GM10248 (cell line): ENCODE measurements at regions not wholly inside any gene's neighbourhood (a gene's known extent, or its start where the extent isn't known, plus 50 kb on each side); places are given as distances from the start of the nearest gene placed in this dataset.

ENCODE experiments used
- CTCF ChIA-PET: fragments of 300-600 bp; sonication (Branson Sonifier 250); formaldehyde crosslinking; extraction: SDS; loops from one replicate; lab custom pipeline; 2021; ENCODE audit warnings: antibody characterized with exemption; lab: Yijun Ruan, JAX
- POLR2A ChIA-PET: fragments of 350-650 bp; sonication (Branson Sonifier 250); formaldehyde crosslinking; extraction: SDS; loops from one replicate; lab custom pipeline; 2020; ENCODE audit warnings: antibody characterized with exemption; lab: Yijun Ruan, JAX
- DNase-seq: peaks from one replicate; pipeline ENCODE4 v3.0.0; 2012; ENCODE audit errors: extremely low spot score
- CTCF ChIP-seq: IDR thresholded peaks from 2 replicates; pipeline ENCODE4 v1.5.1; 2012; ENCODE audit warnings: mild to moderate bottlenecking, low read depth; ENCODE audit errors: extremely low read depth, missing control alignments, control extremely low read depth

- ChIA-PET POLR2A (no interaction called here), CTCF (interaction anchor here (0.8 to 1.0 kb wide), 2 partner anchors 19 to 48 kb away, joined by 3 to 5 read pairs; no protein-coding TSS in a partner anchor)
- DNase-seq, result no peak
- no peak for TF ChIP-seq CTCF
Measured at GRCh38 chr2:173451118-173451517, 96.4 kb downstream of the CDCA7 start.

- DNase-seq, result no peak
Measured at GRCh38 chr2:173451941-173452340, 97.3 kb downstream of the CDCA7 start.

GRCh38 chr2:173452416-173452815, 97.7 kb downstream of the CDCA7 start:
- ChIA-PET CTCF (no interaction called here), POLR2A (no interaction called here)
- DNase-seq, result no peak

More at GRCh38 chr2:173451941-173452340, 97.3 kb downstream of the CDCA7 start:
- CTCF ChIA-PET, result interaction anchor here (0.8 to 1.0 kb wide), 2 partner anchors 18 to 49 kb away, joined by 3 to 5 read pairs; no protein-coding TSS in a partner anchor
- POLR2A ChIA-PET, result no interaction called here
- no peak for TF ChIP-seq CTCF

GRCh38 chr2:173456960-173457359, 102.3 kb downstream of the CDCA7 start:
- no peak for DNase-seq
- CTCF ChIA-PET, result interaction anchor here (0.8 kb wide), 1 partner anchor 8 kb away, joined by 4 read pairs; no protein-coding TSS in a partner anchor
- POLR2A ChIA-PET, result no interaction called here
- no peak for TF ChIP-seq CTCF

More at GRCh38 chr2:173452416-173452815, 97.7 kb downstream of the CDCA7 start:
- no peak for TF ChIP-seq CTCF

GRCh38 chr2:173457366-173457765, 102.7 kb downstream of the CDCA7 start:
- ChIA-PET CTCF (interaction anchor here (0.8 kb wide), 1 partner anchor 8 kb away, joined by 4 read pairs; no protein-coding TSS in a partner anchor), POLR2A (no interaction called here)
- TF ChIP-seq CTCF, result no peak
- DNase-seq, result no peak

- ChIA-PET POLR2A (no interaction called here), CTCF (interaction anchor here (4.0 kb wide), 1 partner anchor 11 kb away, joined by 13 read pairs; no protein-coding TSS in a partner anchor)
- no peak for DNase-seq
- no peak for TF ChIP-seq CTCF
Measured at GRCh38 chr2:173458991-173459780, 104.5 kb downstream of the CDCA7 start.
